ENCODE measurements at regions not wholly inside any gene's neighbourhood (a gene's known extent, or its start where the extent isn't known, plus 50 kb on each side); places are given as distances from the start of the nearest gene placed in this dataset.

DNA sequence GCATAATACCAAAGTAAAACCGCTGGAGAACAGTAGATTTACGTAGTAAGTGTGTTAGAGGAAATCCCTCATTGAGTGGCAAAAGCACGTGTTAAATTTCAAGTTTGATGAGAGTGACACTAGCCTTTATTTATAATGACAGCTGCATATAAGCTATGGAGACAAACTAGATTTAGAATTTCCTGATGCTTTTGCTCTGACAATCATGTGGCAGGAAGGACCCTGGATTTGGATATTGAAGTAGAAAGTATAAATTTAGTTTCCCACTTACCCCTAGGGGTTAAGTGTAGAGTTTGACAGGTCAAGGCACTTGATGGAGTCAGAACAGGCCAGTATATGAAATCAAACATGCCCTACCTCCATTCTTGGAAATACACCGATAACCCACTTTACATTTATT is 983.1 kb downstream of the FLRT2 start:
- TF ChIP-seq, protein P1, sequence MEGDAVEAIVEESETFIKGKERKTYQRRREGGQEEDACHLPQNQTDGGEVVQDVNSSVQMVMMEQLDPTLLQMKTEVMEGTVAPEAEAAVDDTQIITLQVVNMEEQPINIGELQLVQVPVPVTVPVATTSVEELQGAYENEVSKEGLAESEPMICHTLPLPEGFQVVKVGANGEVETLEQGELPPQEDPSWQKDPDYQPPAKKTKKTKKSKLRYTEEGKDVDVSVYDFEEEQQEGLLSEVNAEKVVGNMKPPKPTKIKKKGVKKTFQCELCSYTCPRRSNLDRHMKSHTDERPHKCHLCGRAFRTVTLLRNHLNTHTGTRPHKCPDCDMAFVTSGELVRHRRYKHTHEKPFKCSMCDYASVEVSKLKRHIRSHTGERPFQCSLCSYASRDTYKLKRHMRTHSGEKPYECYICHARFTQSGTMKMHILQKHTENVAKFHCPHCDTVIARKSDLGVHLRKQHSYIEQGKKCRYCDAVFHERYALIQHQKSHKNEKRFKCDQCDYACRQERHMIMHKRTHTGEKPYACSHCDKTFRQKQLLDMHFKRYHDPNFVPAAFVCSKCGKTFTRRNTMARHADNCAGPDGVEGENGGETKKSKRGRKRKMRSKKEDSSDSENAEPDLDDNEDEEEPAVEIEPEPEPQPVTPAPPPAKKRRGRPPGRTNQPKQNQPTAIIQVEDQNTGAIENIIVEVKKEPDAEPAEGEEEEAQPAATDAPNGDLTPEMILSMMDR (conservative IDR thresholded peaks at IDR 0.05; ENCODE audit: low read depth, low read length), result no peak
- no peak overlapping the region for H3K4me3 ChIP-seq (ENCODE audit: low read length)
- no peak for DNase-seq (ENCODE audit: low read depth)

DNA sequence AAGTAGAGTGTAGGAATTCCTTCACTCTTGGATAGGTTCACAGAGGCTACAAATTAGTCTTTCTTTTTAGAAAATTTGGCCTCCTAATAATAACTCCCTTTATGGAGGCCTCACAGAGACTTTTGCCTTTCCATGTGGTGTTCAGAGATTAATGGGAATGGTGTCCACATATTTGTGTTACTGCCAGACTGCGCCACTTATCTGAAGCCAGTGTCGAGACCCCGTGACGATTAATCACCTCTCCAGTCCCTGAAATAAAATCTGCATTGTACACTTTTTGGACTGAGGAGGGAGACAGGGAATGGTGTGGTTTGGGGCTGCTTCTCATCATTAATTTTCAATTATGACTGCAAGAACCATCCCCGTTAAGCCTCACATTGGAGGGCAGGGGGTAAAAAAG is 980.5 kb downstream of the FLRT2 start:
- DNase-seq (ENCODE audit: low read depth), result peak; percentile 11
- TF ChIP-seq, protein P1 (conservative IDR thresholded peaks at IDR 0.05; ENCODE audit: low read depth, low read length), result no peak
- H3K4me3 ChIP-seq (ENCODE audit: low read length), result no peak overlapping the region

- TF ChIP-seq, protein P1 (conservative IDR thresholded peaks at IDR 0.05; ENCODE audit: low read depth, low read length), result no peak
- H3K4me3 ChIP-seq (ENCODE audit: low read length), result no peak overlapping the region
- DNase-seq (ENCODE audit: low read depth), result no peak
These were observed 975.9 kb downstream of the FLRT2 start for GRCh38 chr14:86505808-86506207.

DNA sequence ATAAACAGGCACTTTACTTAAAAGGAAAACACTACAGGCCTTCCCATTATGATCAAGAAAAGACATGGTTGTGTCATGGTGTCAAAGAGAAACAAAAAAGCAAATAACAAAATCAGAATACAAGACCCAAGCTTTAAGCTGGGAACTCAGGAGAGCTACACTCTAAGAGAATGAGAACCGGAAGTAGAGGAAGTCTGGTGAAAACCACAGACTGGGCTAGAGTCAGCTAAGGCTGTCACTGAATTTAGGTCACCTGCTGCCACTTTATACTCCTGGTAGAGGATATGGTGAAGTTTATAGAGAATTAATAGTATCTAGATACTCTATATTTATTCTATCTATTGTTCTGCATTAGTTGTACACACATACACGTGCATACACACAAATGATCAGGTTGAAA is 971.7 kb downstream of the FLRT2 start:
- H3K4me3 ChIP-seq (ENCODE audit: low read length), result no peak overlapping the region
- TF ChIP-seq, protein P1 (conservative IDR thresholded peaks at IDR 0.05; ENCODE audit: low read depth, low read length), result no peak
- DNase-seq (ENCODE audit: low read depth), result no peak

DNA sequence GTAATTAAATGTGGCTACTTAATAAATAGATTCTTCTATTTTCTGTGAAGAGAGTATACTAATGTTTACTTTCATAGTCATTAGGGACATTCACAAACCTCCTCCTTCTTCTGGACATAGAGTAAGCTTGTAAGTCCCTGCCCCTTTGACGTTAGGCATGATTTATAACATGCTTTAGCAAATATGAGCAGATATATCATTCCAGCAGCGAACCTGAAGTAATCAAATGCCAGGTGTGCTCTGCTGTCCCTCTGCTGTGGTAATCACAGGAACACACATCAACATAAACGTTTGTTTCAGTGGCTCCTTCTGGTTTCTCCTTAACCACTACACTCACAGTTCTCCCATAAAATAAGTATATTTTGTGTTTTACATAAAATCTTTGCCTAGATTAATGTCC is 961.8 kb downstream of the FLRT2 start:
- H3K4me3 ChIP-seq (ENCODE audit: low read length), result no peak overlapping the region
- TF ChIP-seq, protein P1 (conservative IDR thresholded peaks at IDR 0.05; ENCODE audit: low read depth, low read length), result no peak
- DNase-seq (ENCODE audit: low read depth), result no peak

DNA sequence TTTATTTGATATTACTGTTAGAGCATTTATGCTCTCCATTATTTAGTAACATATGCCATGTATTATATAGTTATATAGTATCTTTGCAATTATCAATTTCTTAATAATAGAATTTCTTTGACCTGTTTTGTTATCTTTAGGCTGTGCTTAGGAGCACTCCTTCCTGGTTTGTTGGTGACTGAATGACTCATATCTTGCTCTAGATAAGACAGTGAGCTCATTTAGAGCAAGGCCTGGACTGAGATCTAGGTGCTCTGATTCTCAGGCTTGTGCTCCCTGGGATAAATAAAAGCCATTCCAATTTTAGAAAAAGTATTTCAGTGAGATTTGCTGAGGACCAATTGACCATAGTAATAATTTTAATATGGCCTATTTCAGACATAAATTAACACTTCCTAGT is 951.2 kb downstream of the FLRT2 start:
- TF ChIP-seq, protein P1 (conservative IDR thresholded peaks at IDR 0.05; ENCODE audit: low read depth, low read length), result no peak

GRCh38 chr14:86464341-86464740 is 934.4 kb downstream of the FLRT2 start:
- TF ChIP-seq, protein P1 (conservative IDR thresholded peaks at IDR 0.05; ENCODE audit: low read depth, low read length), result no peak
- H3K4me3 ChIP-seq (ENCODE audit: low read length), result no peak overlapping the region
- DNase-seq (ENCODE audit: low read depth), result no peak

More for the DNA sequence above, 951.2 kb downstream of the FLRT2 start:
- peak; percentile 14 for DNase-seq (ENCODE audit: low read depth)
- no peak overlapping the region for H3K4me3 ChIP-seq (ENCODE audit: low read length)
